ENCODE measurements at regions not wholly inside any gene's neighbourhood (a gene's known extent, or its start where the extent isn't known, plus 50 kb on each side); places are given as distances from the start of the nearest gene placed in this dataset.

GRCh38 chr20:21033817-21034216 is 72.3 kb downstream of the LINC00237 start:
- no peak for DNase-seq (ENCODE audit: low read depth)

- no peak for DNase-seq (ENCODE audit: low read depth)
These were observed 74.5 kb downstream of the LINC00237 start for GRCh38 chr20:21031666-21032065.

- no peak for DNase-seq (ENCODE audit: low read depth)
These were observed 76.8 kb downstream of the LINC00237 start for GRCh38 chr20:21029341-21029740.

- no peak for DNase-seq (ENCODE audit: low read depth)
These were observed 77.2 kb downstream of the LINC00237 start for GRCh38 chr20:21028921-21029320.

- no peak for DNase-seq (ENCODE audit: low read depth)
These were observed 77.7 kb downstream of the LINC00237 start for GRCh38 chr20:21028436-21028835.

GRCh38 chr20:21027569-21027968 is 78.6 kb downstream of the LINC00237 start:
- DNase-seq (ENCODE audit: low read depth): no peak

GRCh38 chr20:21026951-21027350 is 79.2 kb downstream of the LINC00237 start:
- DNase-seq (ENCODE audit: low read depth): no peak

- no peak for DNase-seq (ENCODE audit: low read depth)
These were observed 81.7 kb downstream of the LINC00237 start for GRCh38 chr20:21024420-21024819.

- DNase-seq (ENCODE audit: low read depth): no peak
These were observed 83.2 kb downstream of the LINC00237 start for GRCh38 chr20:21022925-21023324.

GRCh38 chr20:21021472-21021790 is 84.7 kb downstream of the LINC00237 start:
- no peak for DNase-seq (ENCODE audit: low read depth)

GRCh38 chr20:21020659-21021471 is 85.3 kb downstream of the LINC00237 start:
- no peak for DNase-seq (ENCODE audit: low read depth)

- no peak for DNase-seq (ENCODE audit: low read depth)
These were observed 86.1 kb downstream of the LINC00237 start for GRCh38 chr20:21019814-21020658.

- DNase-seq (ENCODE audit: low read depth): no peak
These were observed 86.7 kb downstream of the LINC00237 start for GRCh38 chr20:21019468-21019813.

GRCh38 chr20:21018576-21018975 is 87.6 kb downstream of the LINC00237 start:
- no peak for DNase-seq (ENCODE audit: low read depth)

- DNase-seq (ENCODE audit: low read depth): no peak
These were observed 88.6 kb downstream of the LINC00237 start for GRCh38 chr20:21017528-21018085.

GRCh38 chr20:21016751-21017150 is 89.4 kb downstream of the LINC00237 start:
- DNase-seq (ENCODE audit: low read depth): no peak

GRCh38 chr20:21014528-21014927 is 91.6 kb downstream of the LINC00237 start:
- DNase-seq (ENCODE audit: low read depth): no peak

GRCh38 chr20:21008951-21009350 is 97.2 kb downstream of the LINC00237 start:
- DNase-seq (ENCODE audit: low read depth): no peak

- no peak for DNase-seq (ENCODE audit: low read depth)
These were observed 99.5 kb downstream of the LINC00237 start for GRCh38 chr20:21006611-21007010.

- no peak for DNase-seq (ENCODE audit: low read depth)
These were observed 101.6 kb downstream of the LINC00237 start for GRCh38 chr20:21004386-21005076.

GRCh38 chr20:21003902-21004301 is 102.3 kb downstream of the LINC00237 start:
- DNase-seq (ENCODE audit: low read depth): no peak

- DNase-seq (ENCODE audit: low read depth): no peak
These were observed 103.7 kb downstream of the LINC00237 start for GRCh38 chr20:21002486-21002885.

- DNase-seq (ENCODE audit: low read depth): no peak
These were observed 112.8 kb downstream of the LINC00237 start for GRCh38 chr20:20993372-20993771.

Data from stimulated activated CD8-positive, alpha-beta memory T cell treated with anti-CD3 and anti-CD28 coated beads, Interleukin-12 subunit alpha, Interleukin-12 subunit beta, amount 100 ng/mL, for 1 hour (primary cell).